K562 (cell line): ENCODE measurements at regions not wholly inside any gene's neighbourhood (a gene's known extent, or its start where the extent isn't known, plus 50 kb on each side); places are given as distances from the start of the nearest gene placed in this dataset.

Experiments
- ATAC-seq: fragments of 200-7000 bp; cut with Tn5 transposase; 3 replicates; pipeline ENCODE4 v1.9.1; 2020; ENCODE audit warnings: moderate library complexity
- BruUV-seq: library from RNA; stranded (reverse); fragments of 400-500 nt; replicated peaks from 2 replicates; lab custom pipeline; 2021; lab: Mats Ljungman, UMichigan
- CTCF ChIA-PET: fragments of 300-600 bp; formaldehyde crosslinking; extraction: SDS; loops from one replicate; lab custom pipeline; 2021; ENCODE audit warnings: low intra/inter-chr PET ratio; lab: Yijun Ruan, JAX
- POLR2A ChIA-PET: fragments of 300-600, 350-650 bp; sonication (Branson Sonifier 250); formaldehyde crosslinking; extraction: SDS; loops from one replicate; lab custom pipeline; 2021; ENCODE audit warnings: antibody characterized with exemption, inconsistent platforms; lab: Yijun Ruan, JAX
- DNase-seq, 4 experiments: peaks; one replicate each; pipeline versions ENCODE4 v3.0.0 to v3.0.0-alpha.2; 2011 to 2018; ENCODE audit warnings: low spot score in 3 of 4, mixed read lengths in 3 of 4; ENCODE audit errors: extremely low read depth in 1 of 4
- FAIRE-seq: peaks from 2 replicates; lab custom pipeline; 2011; peaks lifted over from hg19 to GRCh38; lab: Jason Lieb, UNC
- H2AFZ ChIP-seq: 2 replicates; pipeline ENCODE4 v1.6.0; 2011; ENCODE audit warnings: low read depth, low read length, control low read depth, inconsistent platforms
- H3K27ac ChIP-seq: fragments of 200-600 bp; 3 replicates; pipeline ENCODE4 v1.8.0; 2011; ENCODE audit warnings: low read depth, mild to moderate bottlenecking, control low read depth, inconsistent platforms, low read length, moderate library complexity, mixed read lengths; ENCODE audit errors: extremely low read depth
- H3K27me3 ChIP-seq, 2 experiments: fragments of 300-600 bp in 1 of 2; 2 replicates in 1 of 2; 3 replicates in 1 of 2; pipeline versions ENCODE4 v1.6.0 to v1.8.0; 2011; ENCODE audit warnings: inconsistent platforms in 2 of 2, low read length in 2 of 2, mild to moderate bottlenecking in 1 of 2, mixed read lengths in 1 of 2, moderate library complexity in 1 of 2; ENCODE audit not compliant: control insufficient read depth in 2 of 2, insufficient read depth in 2 of 2
- H3K36me3 ChIP-seq: fragments of 300-600 bp; 3 replicates; pipeline ENCODE4 v1.8.0; 2011; ENCODE audit warnings: mild to moderate bottlenecking, low read length, inconsistent platforms; ENCODE audit not compliant: control insufficient read depth, insufficient read depth
- H3K4me1 ChIP-seq, 2 experiments: fragments of 200-600 bp in 1 of 2; replicated peaks in 1 of 2; 2 replicates in 1 of 2; 3 replicates in 1 of 2; pipeline versions ENCODE4 v1.5.1 to v1.8.0; 2011; ENCODE audit warnings: inconsistent platforms in 2 of 2, low read length in 2 of 2, mild to moderate bottlenecking in 1 of 2, mixed read lengths in 1 of 2, moderate library complexity in 1 of 2; ENCODE audit not compliant: control insufficient read depth in 2 of 2, insufficient read depth in 2 of 2
- H3K4me2 ChIP-seq: 2 replicates; pipeline ENCODE4 v1.6.1; 2011; ENCODE audit warnings: low read length, control low read depth, inconsistent platforms, mixed read lengths; ENCODE audit not compliant: insufficient read depth
- H3K4me3 ChIP-seq: fragments of 200-600 bp; sonication (generic), shearing (Covaris generic); 2 replicates; pipeline ENCODE4 v1.5.1; 2016; ENCODE audit warnings: control low read depth, inconsistent platforms
- H3K79me2 ChIP-seq: fragments of 200-600 bp; 3 replicates; pipeline ENCODE4 v1.8.0; 2011; ENCODE audit warnings: low read length, inconsistent platforms; ENCODE audit not compliant: control insufficient read depth, insufficient read depth
- H3K9ac ChIP-seq, 2 experiments: 2 replicates each; pipeline versions ENCODE4 v1.6.0 to v1.6.1; 2011; ENCODE audit warnings: low read depth in 2 of 2, low read length in 2 of 2, control low read depth in 1 of 2, inconsistent platforms in 1 of 2, mild to moderate bottlenecking in 1 of 2, mixed read lengths in 1 of 2; ENCODE audit not compliant: insufficient read depth in 1 of 2
- H3K9me1 ChIP-seq: one replicate; pipeline ENCODE4 v1.6.0; 2011; ENCODE audit warnings: inconsistent platforms, mild to moderate bottlenecking, low read length, moderate library complexity; ENCODE audit not compliant: control insufficient read depth, insufficient read depth
- H3K9me3 ChIP-seq: replicated peaks from 2 replicates; pipeline ENCODE4 v1.5.1; 2011; ENCODE audit warnings: low read depth, low read length, inconsistent platforms; ENCODE audit not compliant: control insufficient read depth, insufficient read depth
- H4K20me1 ChIP-seq: replicated peaks from 2 replicates; pipeline ENCODE4 v1.6.1; 2011; ENCODE audit warnings: low read length, inconsistent platforms, mixed read lengths; ENCODE audit not compliant: control insufficient read depth, insufficient read depth
- ATF6 ChIP-seq: sonication (generic); formaldehyde crosslinking; IDR thresholded peaks from 2 replicates; pipeline ENCODE4 v1.4.0; 2020; ENCODE audit warnings: mild to moderate bottlenecking, missing genetic modification reagents
- ATF7 ChIP-seq: fragments of 450-650 bp; IDR thresholded peaks from 2 replicates; pipeline ENCODE4 v1.7.1; 2014; ENCODE audit warnings: mild to moderate bottlenecking, moderate library complexity
- CEBPB ChIP-seq: fragments of 450-650 bp; IDR thresholded peaks from 2 replicates; pipeline ENCODE4 v1.6.1; 2016; ENCODE audit warnings: missing genetic modification characterization, missing compliant biosample characterization
- CHD2 ChIP-seq: IDR thresholded peaks from 2 replicates; pipeline ENCODE4 v1.6.1; 2011; ENCODE audit warnings: low read depth, low read length
- EHMT2 ChIP-seq: fragments of 450-650 bp; IDR thresholded peaks from 2 replicates; pipeline ENCODE4 v1.6.1; 2018; ENCODE audit warnings: antibody characterized with exemption
- EP300 ChIP-seq: IDR thresholded peaks from 2 replicates; pipeline ENCODE4 v1.6.1; 2012; ENCODE audit warnings: low read length, improper control_type of control experiment
- HMGXB4 ChIP-seq: sonication (generic); formaldehyde crosslinking; IDR thresholded peaks from 2 replicates; pipeline ENCODE4 v1.8.1; 2023; ENCODE audit warnings: mild to moderate bottlenecking, missing genetic modification reagents
- MAFF ChIP-seq: IDR thresholded peaks from 2 replicates; pipeline ENCODE4 v1.6.1; 2012; ENCODE audit warnings: low read length, improper control_type of control experiment
- PHB2 ChIP-seq: fragments of 450-650 bp; IDR thresholded peaks from 2 replicates; pipeline ENCODE4 v1.6.1; 2017; ENCODE audit warnings: low read depth
- PHF20 ChIP-seq: fragments of 450-650 bp; IDR thresholded peaks from 2 replicates; pipeline ENCODE4 v1.6.1; 2018; ENCODE audit not compliant: partially characterized antibody
- POLR2A ChIP-seq: fragments of 450-650 bp; conservative IDR thresholded peaks from 2 replicates; pipeline ENCODE4 v1.6.1; 2016
- RAD21 ChIP-seq, 2 experiments: fragments of 250-450 bp in 1 of 2; fragments of 450-650 bp in 1 of 2; sonication (Bioruptor Pico) in 1 of 2; formaldehyde crosslinking in 1 of 2; IDR thresholded peaks in 1 of 2; conservative IDR thresholded peaks in 1 of 2; 2 replicates each; pipeline versions ENCODE4 v1.4.0 to v1.8.0; 2020 to 2022; ENCODE audit warnings: mild to moderate bottlenecking in 2 of 2, moderate library complexity in 1 of 2
- SOX6 ChIP-seq: fragments of 450-650 bp; IDR thresholded peaks from 2 replicates; pipeline ENCODE4 v1.6.1; 2014; ENCODE audit warnings: mild to moderate bottlenecking
- YY1 ChIP-seq, 3 experiments: IDR thresholded peaks; 2 replicates each; pipeline ENCODE4 v1.6.1; 2011; ENCODE audit warnings: low read length in 2 of 3, mild to moderate bottlenecking in 2 of 3, moderate library complexity in 2 of 3, borderline replicate concordance in 1 of 3, control low read depth in 1 of 3, low read depth in 1 of 3; ENCODE audit not compliant: insufficient read depth in 3 of 3, insufficient replicate concordance in 2 of 3, control insufficient read depth in 1 of 3, insufficient read length in 1 of 3; ENCODE audit errors: extremely low read depth in 1 of 3
- ZNF24 ChIP-seq: fragments of 450-650 bp; IDR thresholded peaks from 2 replicates; pipeline ENCODE4 v1.6.1; 2016
- ZNF274 ChIP-seq: IDR thresholded peaks from 2 replicates; pipeline ENCODE4 v1.6.1; 2011; ENCODE audit warnings: low read depth, mild to moderate bottlenecking, low read length, moderate library complexity, borderline replicate concordance
- ZNF280A ChIP-seq: fragments of 450-650 bp; IDR thresholded peaks from 2 replicates; pipeline ENCODE4 v1.6.1; 2018; ENCODE audit warnings: mild to moderate bottlenecking, low read depth; ENCODE audit not compliant: partially characterized antibody
- WGBS: fragments of 100-300 bp; shearing (Covaris generic); methylation state at CpG from one replicate; pipeline ENCODE4 v1.1.6; 2016; ENCODE audit warnings: low coverage, mixed read lengths; ENCODE audit not compliant: insufficient coverage; ENCODE audit errors: missing lambda C conversion rate; 5-methylcytosine and 5-hydroxymethylcytosine counted together
- in situ Hi-C: fragments of 300-500 bp; cut with MboI; formaldehyde crosslinking; loops from 4 replicates; pipeline ENCODE4 v1.15.0; 2018; ENCODE audit warnings: inconsistent platforms, mixed read lengths
- intact Hi-C: fragments of 100-400 bp; cut with micrococcal nuclease; formaldehyde crosslinking; loops from 2 replicates; pipeline ENCODE4 v1.14.2; 2022

- 4% methylated on average over 6 of the region's 6 CpGs for WGBS
- DNase-seq (peak; percentile 14 to 26 (median 18)), FAIRE-seq (no peak), ATAC-seq (peak; percentile 72; the same call in 2 of the 3 replicates)
- Histone ChIP-seq H3K4me1 (no peaks in the 10 kb centered on the region), H3K27ac (no peak overlapping the region), H3K4me3 (no peak overlapping the region), H3K9me3 (no peaks in the 10 kb centered on the region), H3K9me1 (no peaks in the 10 kb centered on the region), H3K79me2 (no peaks in the 10 kb centered on the region), H3K9ac (no peak overlapping the region), H3K27me3 (no peaks in the 10 kb centered on the region), H4K20me1 (no peaks in the 10 kb centered on the region), H2AFZ (no peak overlapping the region), H3K4me2 (no peak overlapping the region; the same call in 1 of the 2 replicates), H3K36me3 (no peaks in the 10 kb centered on the region)
- ChIA-PET CTCF (interaction anchor here (0.6 kb wide), 1 partner anchor 13 kb away, joined by 3 read pairs; no protein-coding TSS in a partner anchor), POLR2A (interaction anchor here (0.6 kb wide), 1 partner anchor 187 kb away, joined by 3 read pairs; no protein-coding TSS in a partner anchor)
- no TSS peak for BruUV-seq
- in situ Hi-C loops = no loop called here
- intact Hi-C loops = no loop called here
- TF ChIP-seq EP300 = no peak
- no peak for TF ChIP-seq ATF6 (CRISPR knock-in tag)
- peak; percentile 28; the same call in 1 of the 2 replicates for TF ChIP-seq ATF7
- no peak for TF ChIP-seq ZNF274
- TF ChIP-seq PHF20 = no peak
- 0 out of 4 replicates have a peak, but pooled peaks of 1 of the 2 experiments have one; percentile 12 for TF ChIP-seq RAD21 (CRISPR knock-in tag; conservative IDR thresholded peaks at IDR 0.05 in 1 of 2, IDR thresholded peaks at IDR 0.05 in 1 of 2)
- 0 out of 2 replicates have a peak, but pooled peaks have one; percentile 29 for TF ChIP-seq ZNF24
- no peak for TF ChIP-seq PHB2
- peak; percentile 38; the same call in 1 of the 2 replicates for TF ChIP-seq EHMT2
- TF ChIP-seq ZNF280A = no peak
- TF ChIP-seq POLR2A = no peak
- 0 out of 2 replicates have a peak, but pooled peaks have one; percentile 25 for TF ChIP-seq CEBPB (tag)
- no peak for TF ChIP-seq MAFF
- TF ChIP-seq SOX6 = no peak
- peak in 1 of 3 experiments; percentile 38 for TF ChIP-seq YY1 (IDR thresholded peaks at IDR 0.05; ENCODE audit: borderline replicate concordance in 1 of 3, control insufficient read depth in 1 of 3, extremely low read depth in 1 of 3, insufficient read depth in 3 of 3, insufficient read length in 1 of 3, insufficient replicate concordance in 2 of 3, low read depth in 1 of 3, low read length in 2 of 3)
- TF ChIP-seq CHD2 = no peak
- TF ChIP-seq HMGXB4 (CRISPR knock-in tag) = no peak
Measured at GRCh38 chr3:59326246-59327024, 276.6 kb upstream of the CFAP20DC start.
